ENCODE measurements at regions not wholly inside any gene's neighbourhood (a gene's known extent, or its start where the extent isn't known, plus 50 kb on each side); places are given as distances from the start of the nearest gene placed in this dataset.

DNA sequence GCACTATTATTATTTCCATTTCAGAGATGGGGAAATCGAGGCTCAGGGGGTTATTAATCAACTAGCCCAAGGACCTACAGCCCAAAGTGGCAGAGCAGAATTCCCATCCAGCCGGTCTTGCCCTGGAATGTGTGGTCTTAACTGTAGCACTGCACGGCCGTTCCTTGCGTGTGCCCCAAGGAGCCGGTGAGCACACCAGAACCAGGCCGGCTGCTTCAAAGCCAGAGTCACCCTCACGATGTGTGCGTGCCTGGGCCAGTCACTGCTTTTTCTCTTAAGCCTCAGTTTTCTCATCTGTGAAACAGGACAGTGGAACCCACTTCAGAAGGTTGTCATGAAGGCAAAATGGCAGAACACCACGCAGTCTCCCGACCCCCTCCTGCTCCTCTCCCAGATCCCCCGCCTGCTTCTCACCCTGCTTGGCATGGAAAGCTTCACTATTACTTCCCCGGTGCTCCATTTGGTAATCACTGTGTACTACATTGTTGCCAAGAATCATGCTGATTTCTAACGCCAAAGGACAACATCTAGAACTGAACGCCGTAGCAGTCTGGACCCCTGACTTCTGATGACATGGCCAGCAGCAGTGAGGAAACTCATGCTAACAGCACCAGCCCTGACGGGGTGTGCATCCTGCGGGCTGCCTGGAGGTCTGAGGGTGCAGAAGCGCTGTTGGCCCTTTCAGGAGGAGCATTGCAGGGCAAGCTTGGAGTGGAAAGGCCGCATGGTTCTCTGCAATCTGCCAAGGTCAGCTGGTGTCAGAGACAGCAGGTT is 106.8 kb upstream of the B3GAT1 start:
- TF ChIP-seq, protein P1, sequence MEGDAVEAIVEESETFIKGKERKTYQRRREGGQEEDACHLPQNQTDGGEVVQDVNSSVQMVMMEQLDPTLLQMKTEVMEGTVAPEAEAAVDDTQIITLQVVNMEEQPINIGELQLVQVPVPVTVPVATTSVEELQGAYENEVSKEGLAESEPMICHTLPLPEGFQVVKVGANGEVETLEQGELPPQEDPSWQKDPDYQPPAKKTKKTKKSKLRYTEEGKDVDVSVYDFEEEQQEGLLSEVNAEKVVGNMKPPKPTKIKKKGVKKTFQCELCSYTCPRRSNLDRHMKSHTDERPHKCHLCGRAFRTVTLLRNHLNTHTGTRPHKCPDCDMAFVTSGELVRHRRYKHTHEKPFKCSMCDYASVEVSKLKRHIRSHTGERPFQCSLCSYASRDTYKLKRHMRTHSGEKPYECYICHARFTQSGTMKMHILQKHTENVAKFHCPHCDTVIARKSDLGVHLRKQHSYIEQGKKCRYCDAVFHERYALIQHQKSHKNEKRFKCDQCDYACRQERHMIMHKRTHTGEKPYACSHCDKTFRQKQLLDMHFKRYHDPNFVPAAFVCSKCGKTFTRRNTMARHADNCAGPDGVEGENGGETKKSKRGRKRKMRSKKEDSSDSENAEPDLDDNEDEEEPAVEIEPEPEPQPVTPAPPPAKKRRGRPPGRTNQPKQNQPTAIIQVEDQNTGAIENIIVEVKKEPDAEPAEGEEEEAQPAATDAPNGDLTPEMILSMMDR (IDR thresholded peaks at IDR 0.05; ENCODE audit: low read depth, low read length): no peak
- no peak for TF ChIP-seq POLR2A (IDR thresholded peaks at IDR 0.05; ENCODE audit: extremely low read depth, insufficient read length)

All from NB4 (cell line).